Epithelial cell of esophagus (primary cell): ENCODE measurements at regions not wholly inside any gene's neighbourhood (a gene's known extent, or its start where the extent isn't known, plus 50 kb on each side); places are given as distances from the start of the nearest gene placed in this dataset.
"Not testable (repeated sequence)": the region's sequence is repeated elsewhere in the genome, so short reads cannot be mapped to it uniquely, and the experiment has no call there.

Experiments
- DNase-seq: peaks from one replicate; pipeline ENCODE4 v3.0.0; 2010; ENCODE audit warnings: low read depth
- H3K4me3 ChIP-seq: 2 replicates; pipeline ENCODE4 v1.5.1; 2011; ENCODE audit warnings: mild to moderate bottlenecking, low read length, control low read depth
- TF ChIP-seq, protein P1 (sequence below): IDR thresholded peaks from 2 replicates; pipeline ENCODE4 v1.5.1; 2011; ENCODE audit warnings: low read depth, mild to moderate bottlenecking, low read length, control low read depth, inconsistent platforms; ENCODE audit not compliant: insufficient read depth; ENCODE audit errors: missing control alignments

DNA sequence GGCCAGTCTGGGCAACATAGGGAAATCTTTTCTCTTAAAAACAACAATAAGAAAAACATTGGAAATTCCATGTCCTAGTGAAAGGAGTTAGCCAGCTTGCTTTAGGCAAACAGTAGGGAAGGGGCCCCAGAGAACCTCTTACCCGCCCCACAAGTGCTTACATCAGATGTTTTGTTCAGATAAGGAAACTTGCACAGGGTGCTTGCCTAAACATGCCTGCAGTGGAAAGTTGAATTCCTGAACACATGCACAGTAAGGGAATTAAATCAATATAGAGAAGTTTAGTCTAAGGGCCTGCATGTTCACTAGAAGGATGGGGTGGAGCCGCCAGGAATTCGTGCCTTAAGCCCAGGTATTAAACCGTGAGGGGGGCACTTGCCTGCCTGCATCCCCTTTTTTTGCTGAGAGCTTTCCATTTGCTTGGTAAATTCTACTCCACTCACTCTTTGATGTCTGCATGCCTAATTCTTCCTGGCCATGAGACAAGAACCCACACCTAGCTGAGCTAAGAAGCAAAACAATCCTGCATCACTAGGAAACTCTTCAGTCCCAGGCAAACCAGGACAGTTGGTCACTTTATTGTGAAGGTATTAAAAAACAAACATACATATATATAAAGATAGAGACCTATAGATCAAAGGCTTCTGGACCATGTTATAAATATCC lies 499.0 kb downstream of the SIPA1L2 start:
- H3K4me3 ChIP-seq: no peak overlapping the region
- TF ChIP-seq, protein P1, sequence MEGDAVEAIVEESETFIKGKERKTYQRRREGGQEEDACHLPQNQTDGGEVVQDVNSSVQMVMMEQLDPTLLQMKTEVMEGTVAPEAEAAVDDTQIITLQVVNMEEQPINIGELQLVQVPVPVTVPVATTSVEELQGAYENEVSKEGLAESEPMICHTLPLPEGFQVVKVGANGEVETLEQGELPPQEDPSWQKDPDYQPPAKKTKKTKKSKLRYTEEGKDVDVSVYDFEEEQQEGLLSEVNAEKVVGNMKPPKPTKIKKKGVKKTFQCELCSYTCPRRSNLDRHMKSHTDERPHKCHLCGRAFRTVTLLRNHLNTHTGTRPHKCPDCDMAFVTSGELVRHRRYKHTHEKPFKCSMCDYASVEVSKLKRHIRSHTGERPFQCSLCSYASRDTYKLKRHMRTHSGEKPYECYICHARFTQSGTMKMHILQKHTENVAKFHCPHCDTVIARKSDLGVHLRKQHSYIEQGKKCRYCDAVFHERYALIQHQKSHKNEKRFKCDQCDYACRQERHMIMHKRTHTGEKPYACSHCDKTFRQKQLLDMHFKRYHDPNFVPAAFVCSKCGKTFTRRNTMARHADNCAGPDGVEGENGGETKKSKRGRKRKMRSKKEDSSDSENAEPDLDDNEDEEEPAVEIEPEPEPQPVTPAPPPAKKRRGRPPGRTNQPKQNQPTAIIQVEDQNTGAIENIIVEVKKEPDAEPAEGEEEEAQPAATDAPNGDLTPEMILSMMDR: no peak
- DNase-seq: peak; percentile 89

DNA sequence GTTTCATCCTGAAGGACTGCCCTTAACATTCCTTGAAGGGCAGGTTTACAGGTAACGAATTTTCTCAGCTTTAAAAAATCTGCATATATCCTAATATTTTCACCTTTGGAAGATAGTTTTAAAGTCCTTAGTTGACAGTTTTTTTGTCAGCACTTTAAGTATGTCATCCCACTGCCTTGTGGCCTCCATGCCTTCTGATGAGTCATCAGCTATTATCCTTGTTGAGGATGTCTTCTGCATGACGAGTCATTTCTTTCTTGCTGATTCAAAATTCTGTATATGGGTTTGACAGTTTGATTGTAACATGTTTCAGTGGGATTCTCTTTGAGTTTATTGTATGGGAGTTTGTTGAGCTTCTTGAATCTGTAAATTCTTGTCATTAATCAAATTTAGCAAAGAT lies 500.6 kb downstream of the DISC1 start:
- TF ChIP-seq, protein P1: no peak

DNA sequence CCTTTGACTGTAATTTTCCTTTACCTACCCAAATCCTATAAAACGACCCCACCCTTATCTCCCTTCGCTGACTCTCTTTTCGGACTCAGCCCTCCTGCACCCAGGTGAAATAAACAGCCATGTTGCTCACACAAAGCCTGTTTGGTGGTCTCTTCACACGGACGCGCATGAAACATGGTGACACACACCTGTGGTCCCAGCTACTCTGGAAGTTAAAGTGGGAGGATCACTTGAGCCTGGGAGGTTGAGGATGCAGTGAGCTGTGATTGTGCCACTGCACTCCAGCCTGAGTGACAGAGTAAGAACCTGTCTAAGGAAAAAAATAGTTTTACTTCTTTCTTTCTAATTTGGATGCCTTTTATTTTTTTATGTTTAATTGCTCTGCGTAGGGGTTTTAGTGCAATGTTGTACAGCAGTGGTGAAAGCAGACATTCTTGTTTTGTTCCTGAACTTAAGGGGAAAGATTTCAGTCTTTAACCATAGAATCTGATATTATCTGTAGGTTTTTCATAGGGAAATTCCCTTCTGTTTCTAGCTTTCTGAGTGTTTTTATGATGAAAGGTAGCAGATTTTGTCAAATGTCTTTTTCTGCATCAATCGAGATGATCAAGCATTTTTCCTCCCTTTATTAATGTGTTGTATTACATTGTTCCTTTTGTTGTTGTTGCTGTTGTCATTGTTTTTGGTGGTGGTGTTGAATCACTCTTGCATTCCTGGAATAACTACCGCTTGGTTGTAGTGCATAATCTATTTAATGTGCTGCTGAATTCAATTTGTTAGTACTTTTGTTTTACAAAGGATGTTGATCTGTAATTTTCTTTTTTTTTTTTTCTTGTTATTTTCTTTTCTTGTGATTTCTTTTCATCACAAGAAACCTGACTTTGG lies 497.4 kb downstream of the DISC1 start:
- DNase-seq: peak; percentile 27
- H3K4me3 ChIP-seq: no peak overlapping the region
- TF ChIP-seq, protein P1: no peak

More for the DNA sequence above, 500.6 kb downstream of the DISC1 start:
- peak; percentile 87 for DNase-seq
- H3K4me3 ChIP-seq: no peak overlapping the region

DNA sequence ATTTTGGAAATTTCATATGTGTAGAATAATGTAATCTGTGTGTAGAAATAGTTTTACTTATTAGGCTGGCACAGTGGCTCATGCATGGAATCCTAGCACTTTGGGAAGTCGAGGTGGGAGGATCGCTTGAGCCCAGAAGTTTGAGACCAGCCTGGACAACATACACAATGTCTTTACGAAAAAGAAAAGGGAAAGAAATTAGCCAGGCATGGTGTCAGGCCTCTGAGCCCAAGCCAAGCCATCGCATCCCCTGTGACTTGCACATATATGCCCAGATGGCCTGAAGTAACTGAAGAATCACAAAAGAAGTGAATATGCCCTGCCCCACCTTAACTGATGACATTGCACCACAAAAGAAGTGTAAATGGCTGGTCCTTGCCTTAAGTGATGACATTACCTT lies 491.3 kb downstream of the DISC1 start:
- H3K4me3 ChIP-seq, DNase-seq: not testable (repeated sequence)

DNA sequence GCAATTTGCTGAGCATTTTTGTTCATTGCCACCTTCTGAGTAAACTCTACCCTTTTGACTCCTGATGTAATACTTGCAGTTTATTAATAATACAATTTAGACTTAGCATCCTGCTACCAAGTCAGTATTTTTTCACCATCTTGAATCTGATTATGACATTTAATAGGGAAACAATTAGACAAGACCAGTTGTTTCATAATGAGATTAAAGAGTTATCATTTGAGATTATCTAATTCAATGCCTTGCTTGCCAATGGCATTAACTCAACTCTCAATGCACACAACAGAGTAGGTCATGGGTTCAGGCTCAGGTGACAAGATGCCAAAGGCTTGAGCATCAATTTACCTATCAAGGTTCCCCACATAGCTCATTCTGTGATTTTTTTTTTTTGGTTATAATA lies 488.4 kb downstream of the DISC1 start:
- TF ChIP-seq, protein P1: no peak
- DNase-seq: no peak
- no peak overlapping the region for H3K4me3 ChIP-seq

DNA sequence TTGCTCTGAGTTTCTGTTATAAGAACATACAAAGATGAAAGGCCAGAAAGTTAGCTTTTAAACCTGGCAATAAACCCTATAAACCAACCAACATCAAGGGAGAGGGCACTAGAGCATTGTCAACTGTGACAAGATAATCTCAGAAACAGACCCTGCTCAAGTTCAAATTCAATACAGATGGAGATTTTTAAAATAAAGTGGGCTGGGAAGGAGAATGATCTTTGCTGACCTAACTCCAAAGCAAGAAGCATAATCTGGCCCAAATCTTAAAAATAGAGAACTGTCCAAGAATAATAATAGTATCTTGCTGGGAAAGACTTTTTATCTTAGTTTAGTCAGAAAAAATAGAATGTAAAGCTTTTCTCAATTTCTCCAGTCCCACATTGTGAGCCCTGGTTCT lies 485.5 kb downstream of the DISC1 start:
- DNase-seq: no peak
- H3K4me3 ChIP-seq: no peak overlapping the region
- TF ChIP-seq, protein P1: no peak

DNA sequence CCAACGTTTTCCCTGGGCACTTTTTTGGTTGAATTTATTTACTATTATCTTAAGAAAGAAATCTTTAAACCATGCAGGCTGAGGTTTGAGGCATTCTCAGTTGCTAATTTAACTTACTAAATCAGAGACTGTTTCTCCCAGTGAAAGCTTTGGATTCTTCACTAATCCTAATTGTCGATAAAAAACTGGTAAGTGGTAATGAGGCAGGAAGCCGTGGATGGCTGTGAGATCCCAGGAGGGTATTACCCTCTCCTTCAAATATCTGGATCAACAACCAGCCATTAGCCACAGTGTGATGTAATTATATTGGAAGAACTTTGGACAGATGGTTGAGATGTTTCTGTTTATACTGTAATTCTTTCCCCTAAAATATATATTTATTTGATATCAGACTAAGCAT lies 485.0 kb downstream of the DISC1 start:
- no peak overlapping the region for H3K4me3 ChIP-seq
- DNase-seq: no peak
- TF ChIP-seq, protein P1: no peak
